Bronchial epithelial cell (primary cell): ENCODE measurements at regions not wholly inside any gene's neighbourhood (a gene's known extent, or its start where the extent isn't known, plus 50 kb on each side); places are given as distances from the start of the nearest gene placed in this dataset.

Experiments
- DNase-seq: peaks from one replicate; pipeline ENCODE4 v3.0.0-alpha.2; 2010; ENCODE audit warnings: low read depth
- FAIRE-seq: peaks from 2 replicates; lab custom pipeline; 2011; peaks lifted over from hg19 to GRCh38; lab: Jason Lieb, UNC
- H3K27me3 ChIP-seq: 2 replicates; pipeline ENCODE4 v1.5.1; 2011; ENCODE audit warnings: low read length; ENCODE audit not compliant: control insufficient read depth, insufficient read depth
- H3K36me3 ChIP-seq: 2 replicates; pipeline ENCODE4 v1.5.1; 2011; ENCODE audit warnings: low read length; ENCODE audit not compliant: control insufficient read depth, insufficient read depth
- H3K4me3 ChIP-seq: 2 replicates; pipeline ENCODE4 v1.5.1; 2011; ENCODE audit warnings: mild to moderate bottlenecking, low read depth, low read length, control low read depth
- CTCF ChIP-seq: IDR thresholded peaks from 2 replicates; pipeline ENCODE4 v1.5.1; 2011; ENCODE audit warnings: mild to moderate bottlenecking, moderate library complexity, low read length, control low read depth, inconsistent platforms; ENCODE audit not compliant: insufficient read depth, severe bottlenecking

GRCh38 chr17:74028354-74029116, 174.9 kb upstream of the RPL38 start:
- H3K27me3 ChIP-seq: no peaks in the 10 kb centered on the region
- FAIRE-seq (no peak), DNase-seq (no peak)
- no peak for TF ChIP-seq CTCF
- no peak overlapping the region for H3K4me3 ChIP-seq
- no peaks in the 10 kb centered on the region for H3K36me3 ChIP-seq

GRCh38 chr17:74031316-74032090, 172.0 kb upstream of the RPL38 start:
- no peaks in the 10 kb centered on the region for H3K27me3 ChIP-seq
- no peak overlapping the region for H3K4me3 ChIP-seq
- no peak for FAIRE-seq
- no peaks in the 10 kb centered on the region for H3K36me3 ChIP-seq
- no peak for TF ChIP-seq CTCF
- no peak for DNase-seq

GRCh38 chr17:74032222-74032621, 171.3 kb upstream of the RPL38 start:
- TF ChIP-seq CTCF: no peak
- DNase-seq (no peak), FAIRE-seq (peak; percentile 40)
- no peaks in the 10 kb centered on the region for H3K36me3 ChIP-seq
- H3K27me3 ChIP-seq: no peaks in the 10 kb centered on the region
- no peak overlapping the region for H3K4me3 ChIP-seq

- Histone ChIP-seq H3K36me3 (no peaks in the 10 kb centered on the region), H3K27me3 (no peaks in the 10 kb centered on the region), H3K4me3 (no peak overlapping the region)
- FAIRE-seq (no peak), DNase-seq (peak; percentile 25)
- no peak for TF ChIP-seq CTCF
Measured at GRCh38 chr17:74037320-74037719, 166.2 kb upstream of the RPL38 start.

- FAIRE-seq: no peak
- no peak for DNase-seq
- Histone ChIP-seq H3K4me3 (no peak overlapping the region), H3K36me3 (no peaks in the 10 kb centered on the region), H3K27me3 (no peaks in the 10 kb centered on the region)
- TF ChIP-seq CTCF: no peak
Measured at GRCh38 chr17:74040291-74040690, 163.2 kb upstream of the RPL38 start.
